ENCODE measurements at regions not wholly inside any gene's neighbourhood (a gene's known extent, or its start where the extent isn't known, plus 50 kb on each side); places are given as distances from the start of the nearest gene placed in this dataset.
A peak's percentile ranks its signal among the peaks of the same experiment; 100 is the strongest.

DNA sequence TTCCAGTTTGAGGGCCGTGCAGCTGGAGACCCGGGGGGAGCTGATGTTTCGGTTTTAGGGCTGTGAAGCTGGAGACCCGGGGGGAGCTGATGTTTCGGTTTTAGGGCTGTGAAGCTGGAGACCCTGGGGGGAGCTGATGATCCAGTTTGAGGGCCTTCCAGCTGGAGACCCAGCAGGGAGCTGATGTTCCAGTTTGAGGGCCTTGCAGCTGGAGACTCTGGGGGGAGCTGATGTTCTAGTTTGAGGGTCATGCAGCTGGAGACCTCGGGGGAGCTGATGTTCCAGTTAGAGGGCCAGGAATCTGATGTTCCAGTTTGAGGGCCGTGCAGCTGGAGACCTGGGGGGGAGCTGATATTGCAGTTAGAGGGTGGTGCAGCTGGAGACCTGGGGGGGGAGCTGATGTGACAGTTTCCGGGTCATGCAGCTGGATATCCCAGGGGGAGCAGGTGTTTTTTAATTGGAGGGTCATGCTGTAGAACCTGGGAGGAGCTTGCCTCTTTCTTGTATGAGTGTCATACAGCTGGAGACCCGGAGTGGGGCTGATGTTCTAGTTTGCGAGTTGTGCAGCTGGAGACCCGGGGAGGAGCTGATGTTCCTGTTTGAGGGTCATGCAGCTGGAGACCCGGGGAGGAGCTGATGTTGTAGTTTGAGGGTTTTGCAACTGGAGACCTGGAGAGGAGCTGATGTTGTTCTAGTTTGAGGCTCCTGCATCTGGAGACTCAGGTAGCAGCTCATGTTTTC is 153.2 kb downstream of the RTP5 start:
- no peak for DNase-seq (ENCODE audit: low read depth in 2 of 2, low spot score in 1 of 2)

GRCh38 chr2:242024751-242025355 is 155.3 kb downstream of the RTP5 start:
- DNase-seq (ENCODE audit: low read depth in 2 of 2, low spot score in 1 of 2) = no peak

- no peak for DNase-seq (ENCODE audit: low read depth in 2 of 2, low spot score in 1 of 2)
Measured at GRCh38 chr2:242027676-242028450, 158.3 kb downstream of the RTP5 start.

- no peak for DNase-seq (ENCODE audit: low read depth in 2 of 2, low spot score in 1 of 2)
Measured at GRCh38 chr2:242029422-242030225, 160.1 kb downstream of the RTP5 start.

DNA sequence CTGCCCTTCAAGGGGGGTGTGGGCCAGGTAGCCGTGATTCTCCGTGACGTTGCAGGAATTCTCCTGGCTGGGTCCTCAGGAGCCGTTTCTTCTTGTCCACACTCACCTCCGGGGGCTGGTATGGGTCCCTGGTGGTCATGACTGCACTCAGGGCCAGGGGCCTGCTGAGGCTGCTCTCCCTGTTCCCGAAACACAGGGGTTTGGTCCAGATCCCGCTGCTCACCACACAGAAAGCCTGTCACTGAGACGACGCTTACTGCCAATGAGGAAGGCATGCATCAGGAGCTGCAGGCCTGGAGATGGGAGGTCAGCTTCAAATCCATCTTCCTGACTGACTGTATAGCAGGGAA is 160.7 kb downstream of the RTP5 start:
- DNase-seq (ENCODE audit: low read depth in 2 of 2, low spot score in 1 of 2) = no peak

GRCh38 chr2:242030858-242031257 is 161.3 kb downstream of the RTP5 start:
- DNase-seq (ENCODE audit: low read depth in 2 of 2, low spot score in 1 of 2) = no peak

- peak; percentile 34 to 45 for DNase-seq (ENCODE audit: low read depth in 2 of 2, low spot score in 1 of 2)
Measured at GRCh38 chr2:242031481-242032019, 162.0 kb downstream of the RTP5 start.

GRCh38 chr2:242032780-242033656 is 163.5 kb downstream of the RTP5 start:
- no peak for DNase-seq (ENCODE audit: low read depth in 2 of 2, low spot score in 1 of 2)

DNA sequence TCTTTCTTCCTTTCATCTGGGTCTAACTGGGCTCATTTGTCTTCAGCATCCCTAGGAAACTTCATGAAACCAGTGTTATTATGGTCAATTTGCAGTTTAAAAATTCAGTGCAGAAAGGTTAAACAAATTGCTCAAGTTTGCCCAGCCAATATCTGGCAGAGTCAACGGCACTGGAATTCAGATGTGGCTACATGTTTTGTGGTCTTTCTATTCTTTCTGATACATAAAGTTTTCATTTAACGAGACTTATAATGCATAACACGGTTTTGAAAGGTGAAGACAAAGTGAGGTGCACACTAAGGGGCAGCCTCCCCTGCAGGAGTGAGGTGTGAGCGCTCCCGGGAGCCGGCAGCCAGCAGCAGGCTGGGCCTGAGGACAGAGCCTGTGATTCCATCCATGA is 164.6 kb downstream of the RTP5 start:
- no peak for DNase-seq (ENCODE audit: low read depth in 2 of 2, low spot score in 1 of 2)

GRCh38 chr2:242034996-242035814 is 165.7 kb downstream of the RTP5 start:
- DNase-seq (ENCODE audit: low read depth in 2 of 2, low spot score in 1 of 2) = no peak

DNA sequence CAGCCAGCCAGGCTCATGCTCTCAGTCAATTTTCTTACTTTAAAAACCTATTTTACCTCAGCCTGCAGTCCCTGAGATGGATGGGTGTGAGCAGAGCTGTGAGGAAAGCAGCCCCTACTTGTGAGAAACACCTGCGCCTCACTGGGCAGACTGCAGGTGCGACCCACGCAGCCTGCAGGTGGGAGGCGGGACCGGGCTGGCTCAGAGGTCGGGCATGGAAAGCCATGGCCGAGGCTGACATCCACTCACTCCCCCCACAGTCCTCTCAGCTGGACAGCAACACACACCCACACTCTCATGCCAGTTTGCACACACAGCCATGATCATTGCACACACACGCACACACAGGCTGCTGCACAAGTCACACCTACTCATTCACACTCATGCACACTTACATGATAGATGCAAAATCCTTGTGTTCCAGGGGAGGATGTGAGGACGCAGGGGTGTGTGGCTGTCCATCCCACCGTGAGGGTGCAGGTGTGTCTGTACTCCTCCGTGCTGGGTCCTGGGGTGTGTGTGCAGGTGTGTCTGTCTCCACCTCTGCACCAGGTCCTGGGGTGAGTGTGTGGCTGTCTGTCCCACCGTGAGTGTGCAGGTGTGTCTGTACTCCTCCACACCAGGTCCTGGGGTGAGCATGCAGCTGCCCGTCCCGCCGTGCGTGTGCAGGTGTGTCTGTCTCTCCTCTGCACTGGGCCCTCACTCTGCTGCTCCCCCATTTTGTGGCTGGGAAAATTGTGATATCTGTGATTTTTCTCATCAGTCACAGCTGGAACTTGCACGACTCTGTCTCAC is 166.5 kb downstream of the RTP5 start:
- no peak for DNase-seq (ENCODE audit: low read depth in 2 of 2, low spot score in 1 of 2)

- DNase-seq (ENCODE audit: low read depth in 2 of 2, low spot score in 1 of 2) = no peak
Measured at GRCh38 chr2:242036653-242036950, 167.1 kb downstream of the RTP5 start.

- no peak for DNase-seq (ENCODE audit: low read depth in 2 of 2, low spot score in 1 of 2)
Measured at GRCh38 chr2:242038166-242038927, 168.8 kb downstream of the RTP5 start.

- no peak for DNase-seq (ENCODE audit: low read depth in 2 of 2, low spot score in 1 of 2)
Measured at GRCh38 chr2:242038928-242039341, 169.4 kb downstream of the RTP5 start.

DNA sequence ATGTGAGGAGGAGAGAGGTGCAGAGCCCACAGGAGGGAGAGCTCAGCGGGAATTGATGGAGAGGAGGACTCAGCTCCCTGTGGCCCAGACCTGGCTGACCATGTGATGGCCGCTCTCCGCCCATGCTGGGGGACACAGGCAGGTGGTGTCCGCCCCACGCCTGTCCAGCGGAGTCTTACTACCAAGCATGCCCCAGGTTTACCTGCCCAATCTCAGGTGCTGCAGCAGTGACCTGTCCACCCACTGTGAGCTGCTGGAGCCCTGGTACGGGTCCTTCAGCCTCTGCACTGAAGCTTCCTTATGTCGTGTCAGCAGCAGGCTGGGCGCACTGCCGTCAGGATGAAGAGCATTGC is 170.8 kb downstream of the RTP5 start:
- DNase-seq (ENCODE audit: low read depth in 2 of 2, low spot score in 1 of 2) = no peak

DNA sequence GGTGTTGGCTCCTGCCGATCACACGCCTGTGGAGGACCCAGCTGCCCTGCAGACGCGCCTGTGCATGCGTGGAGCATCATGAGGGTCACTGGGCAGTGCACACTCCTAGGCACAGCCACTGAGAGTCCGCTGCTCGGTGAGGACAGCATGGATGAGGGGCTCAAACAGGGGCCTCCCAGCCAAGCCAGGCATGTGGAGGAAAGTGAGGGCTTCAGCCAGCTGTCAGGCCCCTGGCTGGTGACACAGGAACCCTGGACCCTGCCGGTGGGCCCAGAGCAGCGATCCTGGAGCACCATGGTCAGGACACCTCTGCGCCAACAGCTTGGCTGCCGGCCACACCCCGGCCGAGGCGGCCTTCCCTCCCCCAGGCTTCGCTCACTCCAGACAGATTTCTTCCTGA is 171.2 kb downstream of the RTP5 start:
- no peak for DNase-seq (ENCODE audit: low read depth in 2 of 2, low spot score in 1 of 2)

DNA sequence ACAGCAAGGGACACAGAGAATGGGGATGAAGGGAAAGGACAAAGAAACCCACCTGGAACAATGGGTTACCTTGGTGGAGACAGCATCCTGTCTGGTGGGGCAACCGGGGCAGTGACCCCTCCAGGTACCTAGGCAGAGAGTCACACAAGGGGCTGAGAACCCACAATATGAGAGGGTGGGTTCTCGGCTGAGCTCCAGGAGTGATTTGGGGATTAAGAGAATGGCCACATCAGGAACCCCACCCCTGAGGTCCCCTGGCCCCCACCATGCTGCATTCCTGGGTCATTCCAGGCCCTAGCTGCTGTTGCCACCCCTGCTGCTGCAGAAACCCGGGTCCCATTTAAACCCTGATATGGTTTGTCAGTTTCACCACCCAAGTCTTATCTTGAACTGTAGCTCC is 172.3 kb downstream of the RTP5 start:
- DNase-seq (ENCODE audit: low read depth in 2 of 2, low spot score in 1 of 2) = no peak

Data from stimulated activated CD8-positive, alpha-beta memory T cell treated with anti-CD3 and anti-CD28 coated beads, Interleukin-4, amount 100 ng/mL, for 4 hours (primary cell).